K562 (cell line): ENCODE measurements at regions not wholly inside any gene's neighbourhood (a gene's known extent, or its start where the extent isn't known, plus 50 kb on each side); places are given as distances from the start of the nearest gene placed in this dataset.

Source experiments
- ATAC-seq: fragments of 200-7000 bp; cut with Tn5 transposase; 3 replicates; pipeline ENCODE4 v1.9.1; 2020; ENCODE audit warnings: moderate library complexity
- BruUV-seq: library from RNA; stranded (reverse); fragments of 400-500 nt; replicated peaks from 2 replicates; lab custom pipeline; 2021; lab: Mats Ljungman, UMichigan
- CTCF ChIA-PET: fragments of 300-600 bp; formaldehyde crosslinking; extraction: SDS; loops from one replicate; lab custom pipeline; 2021; ENCODE audit warnings: low intra/inter-chr PET ratio; lab: Yijun Ruan, JAX
- POLR2A ChIA-PET: fragments of 300-600, 350-650 bp; sonication (Branson Sonifier 250); formaldehyde crosslinking; extraction: SDS; loops from one replicate; lab custom pipeline; 2021; ENCODE audit warnings: antibody characterized with exemption, inconsistent platforms; lab: Yijun Ruan, JAX
- DNase-seq, 4 experiments: peaks; one replicate each; pipeline versions ENCODE4 v3.0.0 to v3.0.0-alpha.2; 2011 to 2018; ENCODE audit warnings: low spot score in 3 of 4, mixed read lengths in 3 of 4; ENCODE audit errors: extremely low read depth in 1 of 4
- FAIRE-seq: peaks from 2 replicates; lab custom pipeline; 2011; peaks lifted over from hg19 to GRCh38; lab: Jason Lieb, UNC
- H2AFZ ChIP-seq: 2 replicates; pipeline ENCODE4 v1.6.0; 2011; ENCODE audit warnings: low read depth, low read length, control low read depth, inconsistent platforms
- H3K27ac ChIP-seq: fragments of 200-600 bp; 3 replicates; pipeline ENCODE4 v1.8.0; 2011; ENCODE audit warnings: low read depth, mild to moderate bottlenecking, control low read depth, inconsistent platforms, low read length, moderate library complexity, mixed read lengths; ENCODE audit errors: extremely low read depth
- H3K27me3 ChIP-seq, 2 experiments: fragments of 300-600 bp in 1 of 2; 2 replicates in 1 of 2; 3 replicates in 1 of 2; pipeline versions ENCODE4 v1.6.0 to v1.8.0; 2011; ENCODE audit warnings: inconsistent platforms in 2 of 2, low read length in 2 of 2, mild to moderate bottlenecking in 1 of 2, mixed read lengths in 1 of 2, moderate library complexity in 1 of 2; ENCODE audit not compliant: control insufficient read depth in 2 of 2, insufficient read depth in 2 of 2
- H3K36me3 ChIP-seq: fragments of 300-600 bp; 3 replicates; pipeline ENCODE4 v1.8.0; 2011; ENCODE audit warnings: mild to moderate bottlenecking, low read length, inconsistent platforms; ENCODE audit not compliant: control insufficient read depth, insufficient read depth
- H3K4me1 ChIP-seq, 2 experiments: fragments of 200-600 bp in 1 of 2; replicated peaks in 1 of 2; 2 replicates in 1 of 2; 3 replicates in 1 of 2; pipeline versions ENCODE4 v1.5.1 to v1.8.0; 2011; ENCODE audit warnings: inconsistent platforms in 2 of 2, low read length in 2 of 2, mild to moderate bottlenecking in 1 of 2, mixed read lengths in 1 of 2, moderate library complexity in 1 of 2; ENCODE audit not compliant: control insufficient read depth in 2 of 2, insufficient read depth in 2 of 2
- H3K4me2 ChIP-seq: 2 replicates; pipeline ENCODE4 v1.6.1; 2011; ENCODE audit warnings: low read length, control low read depth, inconsistent platforms, mixed read lengths; ENCODE audit not compliant: insufficient read depth
- H3K4me3 ChIP-seq: fragments of 200-600 bp; sonication (generic), shearing (Covaris generic); 2 replicates; pipeline ENCODE4 v1.5.1; 2016; ENCODE audit warnings: control low read depth, inconsistent platforms
- H3K79me2 ChIP-seq: fragments of 200-600 bp; 3 replicates; pipeline ENCODE4 v1.8.0; 2011; ENCODE audit warnings: low read length, inconsistent platforms; ENCODE audit not compliant: control insufficient read depth, insufficient read depth
- H3K9ac ChIP-seq, 2 experiments: 2 replicates each; pipeline versions ENCODE4 v1.6.0 to v1.6.1; 2011; ENCODE audit warnings: low read depth in 2 of 2, low read length in 2 of 2, control low read depth in 1 of 2, inconsistent platforms in 1 of 2, mild to moderate bottlenecking in 1 of 2, mixed read lengths in 1 of 2; ENCODE audit not compliant: insufficient read depth in 1 of 2
- H3K9me1 ChIP-seq: one replicate; pipeline ENCODE4 v1.6.0; 2011; ENCODE audit warnings: inconsistent platforms, mild to moderate bottlenecking, low read length, moderate library complexity; ENCODE audit not compliant: control insufficient read depth, insufficient read depth
- H3K9me3 ChIP-seq: replicated peaks from 2 replicates; pipeline ENCODE4 v1.5.1; 2011; ENCODE audit warnings: low read depth, low read length, inconsistent platforms; ENCODE audit not compliant: control insufficient read depth, insufficient read depth
- H4K20me1 ChIP-seq: replicated peaks from 2 replicates; pipeline ENCODE4 v1.6.1; 2011; ENCODE audit warnings: low read length, inconsistent platforms, mixed read lengths; ENCODE audit not compliant: control insufficient read depth, insufficient read depth
- BHLHE40 ChIP-seq: IDR thresholded peaks from 2 replicates; pipeline ENCODE4 v1.6.1; 2011; ENCODE audit warnings: low read length, improper control_type of control experiment
- CCAR2 ChIP-seq: fragments of 200-400 bp; formaldehyde crosslinking; IDR thresholded peaks from 2 replicates; pipeline ENCODE4 v1.6.1; 2017; ENCODE audit warnings: mild to moderate bottlenecking, low read depth, low read length
- FOXM1 ChIP-seq, 2 experiments: fragments of 450-650 bp in 1 of 2; sonication (generic) in 1 of 2; formaldehyde crosslinking in 1 of 2; IDR thresholded peaks; 2 replicates each; pipeline versions ENCODE4 v1.6.1 to v1.9.0; 2017 to 2022; ENCODE audit warnings: low read depth in 2 of 2, mild to moderate bottlenecking in 2 of 2, missing genetic modification reagents in 1 of 2, moderate library complexity in 1 of 2
- FOXP4 ChIP-seq: sonication (generic); formaldehyde crosslinking; IDR thresholded peaks from 2 replicates; pipeline ENCODE4 v1.8.0; 2022; ENCODE audit warnings: mild to moderate bottlenecking, missing genetic modification reagents, borderline replicate concordance
- HDAC8 ChIP-seq: fragments of 450-650 bp; IDR thresholded peaks from 2 replicates; pipeline ENCODE4 v1.6.1; 2016; ENCODE audit warnings: mild to moderate bottlenecking, missing genetic modification characterization, moderate library complexity, missing compliant biosample characterization
- RAD51 ChIP-seq: fragments of 450-650 bp; IDR thresholded peaks from 2 replicates; pipeline ENCODE4 v1.7.1; 2016; ENCODE audit warnings: low read depth, mild to moderate bottlenecking, borderline replicate concordance
- SMARCA5 ChIP-seq: fragments of 450-650 bp; IDR thresholded peaks from 2 replicates; pipeline ENCODE4 v1.6.1; 2016
- ZBTB49 ChIP-seq: sonication (generic); formaldehyde crosslinking; IDR thresholded peaks from 2 replicates; pipeline ENCODE4 v1.8.0; 2022; ENCODE audit warnings: missing genetic modification reagents, mild to moderate bottlenecking, borderline replicate concordance
- ZKSCAN3 ChIP-seq: fragments of 250-450 bp; sonication (Bioruptor Pico); IDR thresholded peaks from 2 replicates; pipeline ENCODE4 v1.4.0; 2020
- ZNF224 ChIP-seq: sonication (generic); formaldehyde crosslinking; IDR thresholded peaks from 2 replicates; pipeline ENCODE4 v1.8.0; 2022; ENCODE audit warnings: mild to moderate bottlenecking, missing genetic modification reagents
- ZNF507 ChIP-seq: conservative IDR thresholded peaks from 2 replicates; pipeline ENCODE4 v1.6.1; 2017; ENCODE audit warnings: missing genetic modification characterization, missing compliant biosample characterization
- WGBS: fragments of 100-300 bp; shearing (Covaris generic); methylation state at CpG from one replicate; pipeline ENCODE4 v1.1.6; 2016; ENCODE audit warnings: low coverage, mixed read lengths; ENCODE audit not compliant: insufficient coverage; ENCODE audit errors: missing lambda C conversion rate; 5-methylcytosine and 5-hydroxymethylcytosine counted together
- in situ Hi-C: fragments of 300-500 bp; cut with MboI; formaldehyde crosslinking; loops from 4 replicates; pipeline ENCODE4 v1.15.0; 2018; ENCODE audit warnings: inconsistent platforms, mixed read lengths
- intact Hi-C: fragments of 100-400 bp; cut with micrococcal nuclease; formaldehyde crosslinking; loops from 2 replicates; pipeline ENCODE4 v1.14.2; 2022

- no peak for TF ChIP-seq ZBTB49 (CRISPR knock-in tag)
Measured at GRCh38 chr16:5861241-5861640, 763.6 kb upstream of the EEF2KMT start (continued).

- intact Hi-C loops (no loop called here), in situ Hi-C loops (no loop called here)
- DNase-seq = no peak
- ChIA-PET CTCF (no interaction called here), POLR2A (no interaction called here)
- Histone ChIP-seq H3K27ac (no peak overlapping the region), H3K4me3 (no peak overlapping the region), H4K20me1 (0 out of 2 replicates have a peak, but pooled peaks cover 6% of the 10 kb centered on the region), H3K79me2 (no peaks in the 10 kb centered on the region), H3K27me3 (no peaks in the 10 kb centered on the region; a peak in 1 of 5 replicates), H3K9me3 (no peaks in the 10 kb centered on the region), H3K36me3 (no peaks in the 10 kb centered on the region), H3K9ac (no peak overlapping the region), H3K4me2 (no peak overlapping the region), H3K9me1 (no peaks in the 10 kb centered on the region), H3K4me1 (no peaks in the 10 kb centered on the region), H2AFZ (no peak overlapping the region)
- no peak for ATAC-seq
- 0% methylated on average over 4 of the region's 4 CpGs for WGBS
- FAIRE-seq = no peak
- BruUV-seq = no TSS peak
- TF ChIP-seq FOXM1 (IDR thresholded peaks at IDR 0.05; ENCODE audit: low read depth) (no peak), FOXM1 (CRISPR knock-in tag; IDR thresholded peaks at IDR 0.05; ENCODE audit: low read depth) (no peak), HDAC8 (tag) (no peak), ZKSCAN3 (no peak), RAD51 (no peak), SMARCA5 (no peak), FOXP4 (CRISPR knock-in tag) (no peak), CCAR2 (no peak), BHLHE40 (no peak), ZNF507 (tag) (no peak), ZNF224 (CRISPR knock-in tag) (no peak)
Measured at GRCh38 chr16:5858180-5858579, 760.6 kb upstream of the EEF2KMT start.
